ENCODE measurements at regions not wholly inside any gene's neighbourhood (a gene's known extent, or its start where the extent isn't known, plus 50 kb on each side); places are given as distances from the start of the nearest gene placed in this dataset.

DNA sequence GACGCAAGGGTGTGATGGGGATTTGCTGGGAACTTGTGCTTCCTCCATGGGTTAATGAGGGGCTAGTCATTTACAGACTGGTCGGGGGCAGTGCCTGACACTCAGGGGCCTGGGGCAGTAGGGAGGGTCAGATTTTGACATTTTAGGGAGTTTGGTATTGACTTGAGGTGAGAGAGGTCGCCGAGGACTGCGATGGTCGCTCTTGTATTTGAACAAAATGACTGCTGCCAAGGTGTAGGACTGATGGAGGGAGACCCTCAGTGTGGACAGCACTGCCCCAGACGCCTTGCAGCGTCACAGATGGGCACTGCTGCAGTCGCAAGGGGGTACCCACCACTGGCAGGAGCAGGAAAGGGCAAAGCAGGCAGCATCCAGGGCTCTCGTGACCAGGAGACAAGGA lies 182.9 kb downstream of the RTP5 start:
- FAIRE-seq = no peak
- 37% methylated on average over 10 of the region's 10 CpGs for WGBS (ENCODE audit: insufficient coverage, insufficient replicate concordance, low lambda C conversion rate, missing lambda C conversion rate)
- CTCF ChIA-PET = no interaction called here
- POLR2A ChIA-PET = no interaction called here
- Histone ChIP-seq H2AFZ (ENCODE audit: control insufficient read depth, low read depth, low read length) (no peak overlapping the region), H3K36me3 (ENCODE audit: control insufficient read depth in 2 of 2, insufficient read depth in 2 of 2, low read length in 1 of 2) (no peaks in the 10 kb centered on the region), H3K9me3 (replicated peaks; ENCODE audit: control insufficient read depth, insufficient read depth, low read length) (no peaks in the 10 kb centered on the region; the same call in 2 of the 3 replicates), H3K27me3 (replicated peaks in 1 of 2; ENCODE audit: control insufficient read depth in 2 of 2, insufficient read depth in 2 of 2, low read length in 1 of 2) (no peaks in the 10 kb centered on the region), H3K4me3 (no peak overlapping the region), H3K4me1 (ENCODE audit: control insufficient read depth, insufficient read depth, low read length) (no peaks in the 10 kb centered on the region), H4K20me1 (ENCODE audit: control insufficient read depth, insufficient read depth) (no peaks in the 10 kb centered on the region), H3K9ac (ENCODE audit: control insufficient read depth, insufficient read depth, low read length) (no peak overlapping the region), H3K27ac (ENCODE audit: control insufficient read depth, insufficient read depth) (no peak overlapping the region), H3K79me2 (ENCODE audit: control insufficient read depth, insufficient read depth, low read length) (no peaks in the 10 kb centered on the region), H3K4me2 (ENCODE audit: control insufficient read depth, insufficient read depth) (no peak overlapping the region)
- RAD21 ChIA-PET (ENCODE audit: unreplicated experiment) = no interaction called here
- no peak for DNase-seq (ENCODE audit: low read depth, low spot score)
- SMC1A ChIA-PET (ENCODE audit: uncharacterized antibody, unreplicated experiment) = no interaction called here
- BruUV-seq (replicated peaks) = no TSS peak
- no peak for ATAC-seq
- in situ Hi-C loops (cut with MboI) (no loop called here), intact Hi-C loops (cut with micrococcal nuclease; ENCODE audit: unreplicated experiment) (no loop called here)
- TF ChIP-seq, protein P1, sequence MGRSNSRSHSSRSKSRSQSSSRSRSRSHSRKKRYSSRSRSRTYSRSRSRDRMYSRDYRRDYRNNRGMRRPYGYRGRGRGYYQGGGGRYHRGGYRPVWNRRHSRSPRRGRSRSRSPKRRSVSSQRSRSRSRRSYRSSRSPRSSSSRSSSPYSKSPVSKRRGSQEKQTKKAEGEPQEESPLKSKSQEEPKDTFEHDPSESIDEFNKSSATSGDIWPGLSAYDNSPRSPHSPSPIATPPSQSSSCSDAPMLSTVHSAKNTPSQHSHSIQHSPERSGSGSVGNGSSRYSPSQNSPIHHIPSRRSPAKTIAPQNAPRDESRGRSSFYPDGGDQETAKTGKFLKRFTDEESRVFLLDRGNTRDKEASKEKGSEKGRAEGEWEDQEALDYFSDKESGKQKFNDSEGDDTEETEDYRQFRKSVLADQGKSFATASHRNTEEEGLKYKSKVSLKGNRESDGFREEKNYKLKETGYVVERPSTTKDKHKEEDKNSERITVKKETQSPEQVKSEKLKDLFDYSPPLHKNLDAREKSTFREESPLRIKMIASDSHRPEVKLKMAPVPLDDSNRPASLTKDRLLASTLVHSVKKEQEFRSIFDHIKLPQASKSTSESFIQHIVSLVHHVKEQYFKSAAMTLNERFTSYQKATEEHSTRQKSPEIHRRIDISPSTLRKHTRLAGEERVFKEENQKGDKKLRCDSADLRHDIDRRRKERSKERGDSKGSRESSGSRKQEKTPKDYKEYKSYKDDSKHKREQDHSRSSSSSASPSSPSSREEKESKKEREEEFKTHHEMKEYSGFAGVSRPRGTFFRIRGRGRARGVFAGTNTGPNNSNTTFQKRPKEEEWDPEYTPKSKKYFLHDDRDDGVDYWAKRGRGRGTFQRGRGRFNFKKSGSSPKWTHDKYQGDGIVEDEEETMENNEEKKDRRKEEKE (IDR thresholded peaks at IDR 0.05) = no peak
- TF ChIP-seq CHD1 (IDR thresholded peaks at IDR 0.05; ENCODE audit: low read depth, low read length) (no peak), RUNX3 (IDR thresholded peaks at IDR 0.05; ENCODE audit: low read length) (no peak), SMAD5 (IDR thresholded peaks at IDR 0.05; ENCODE audit: low read depth) (no peak), NBN (IDR thresholded peaks at IDR 0.05) (no peak), ETV6 (conservative IDR thresholded peaks at IDR 0.05 in 1 of 2, IDR thresholded peaks at IDR 0.05 in 1 of 2; ENCODE audit: borderline replicate concordance in 1 of 2, low read depth in 1 of 2) (no peak), PAX8 (IDR thresholded peaks at IDR 0.05) (no peak), ZZZ3 (IDR thresholded peaks at IDR 0.05; ENCODE audit: control insufficient read depth, insufficient read length, low read depth) (no peak), LARP7 (IDR thresholded peaks at IDR 0.05) (no peak), ZSCAN29 (IDR thresholded peaks at IDR 0.05) (no peak), STAT1 (conservative IDR thresholded peaks at IDR 0.05) (no peak)
- TF ChIP-seq, protein P2, sequence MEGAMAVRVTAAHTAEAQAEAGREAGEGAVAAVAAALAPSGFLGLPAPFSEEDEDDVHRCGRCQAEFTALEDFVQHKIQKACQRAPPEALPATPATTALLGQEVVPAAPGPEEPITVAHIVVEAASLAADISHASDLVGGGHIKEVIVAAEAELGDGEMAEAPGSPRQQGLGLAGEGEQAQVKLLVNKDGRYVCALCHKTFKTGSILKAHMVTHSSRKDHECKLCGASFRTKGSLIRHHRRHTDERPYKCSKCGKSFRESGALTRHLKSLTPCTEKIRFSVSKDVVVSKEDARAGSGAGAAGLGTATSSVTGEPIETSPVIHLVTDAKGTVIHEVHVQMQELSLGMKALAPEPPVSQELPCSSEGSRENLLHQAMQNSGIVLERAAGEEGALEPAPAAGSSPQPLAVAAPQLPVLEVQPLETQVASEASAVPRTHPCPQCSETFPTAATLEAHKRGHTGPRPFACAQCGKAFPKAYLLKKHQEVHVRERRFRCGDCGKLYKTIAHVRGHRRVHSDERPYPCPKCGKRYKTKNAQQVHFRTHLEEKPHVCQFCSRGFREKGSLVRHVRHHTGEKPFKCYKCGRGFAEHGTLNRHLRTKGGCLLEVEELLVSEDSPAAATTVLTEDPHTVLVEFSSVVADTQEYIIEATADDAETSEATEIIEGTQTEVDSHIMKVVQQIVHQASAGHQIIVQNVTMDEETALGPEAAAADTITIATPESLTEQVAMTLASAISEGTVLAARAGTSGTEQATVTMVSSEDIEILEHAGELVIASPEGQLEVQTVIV (IDR thresholded peaks at IDR 0.05; ENCODE audit: borderline replicate concordance, partially characterized antibody) = no peak
- TF ChIP-seq, protein P3, sequence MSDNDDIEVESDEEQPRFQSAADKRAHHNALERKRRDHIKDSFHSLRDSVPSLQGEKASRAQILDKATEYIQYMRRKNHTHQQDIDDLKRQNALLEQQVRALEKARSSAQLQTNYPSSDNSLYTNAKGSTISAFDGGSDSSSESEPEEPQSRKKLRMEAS (IDR thresholded peaks at IDR 0.05; ENCODE audit: low read depth, low read length) = no peak
- TF ChIP-seq, protein P4, sequence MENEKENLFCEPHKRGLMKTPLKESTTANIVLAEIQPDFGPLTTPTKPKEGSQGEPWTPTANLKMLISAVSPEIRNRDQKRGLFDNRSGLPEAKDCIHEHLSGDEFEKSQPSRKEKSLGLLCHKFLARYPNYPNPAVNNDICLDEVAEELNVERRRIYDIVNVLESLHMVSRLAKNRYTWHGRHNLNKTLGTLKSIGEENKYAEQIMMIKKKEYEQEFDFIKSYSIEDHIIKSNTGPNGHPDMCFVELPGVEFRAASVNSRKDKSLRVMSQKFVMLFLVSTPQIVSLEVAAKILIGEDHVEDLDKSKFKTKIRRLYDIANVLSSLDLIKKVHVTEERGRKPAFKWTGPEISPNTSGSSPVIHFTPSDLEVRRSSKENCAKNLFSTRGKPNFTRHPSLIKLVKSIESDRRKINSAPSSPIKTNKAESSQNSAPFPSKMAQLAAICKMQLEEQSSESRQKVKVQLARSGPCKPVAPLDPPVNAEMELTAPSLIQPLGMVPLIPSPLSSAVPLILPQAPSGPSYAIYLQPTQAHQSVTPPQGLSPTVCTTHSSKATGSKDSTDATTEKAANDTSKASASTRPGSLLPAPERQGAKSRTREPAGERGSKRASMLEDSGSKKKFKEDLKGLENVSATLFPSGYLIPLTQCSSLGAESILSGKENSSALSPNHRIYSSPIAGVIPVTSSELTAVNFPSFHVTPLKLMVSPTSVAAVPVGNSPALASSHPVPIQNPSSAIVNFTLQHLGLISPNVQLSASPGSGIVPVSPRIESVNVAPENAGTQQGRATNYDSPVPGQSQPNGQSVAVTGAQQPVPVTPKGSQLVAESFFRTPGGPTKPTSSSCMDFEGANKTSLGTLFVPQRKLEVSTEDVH (IDR thresholded peaks at IDR 0.05; ENCODE audit: low read depth, partially characterized antibody) = no peak
- TF ChIP-seq, protein P5, sequence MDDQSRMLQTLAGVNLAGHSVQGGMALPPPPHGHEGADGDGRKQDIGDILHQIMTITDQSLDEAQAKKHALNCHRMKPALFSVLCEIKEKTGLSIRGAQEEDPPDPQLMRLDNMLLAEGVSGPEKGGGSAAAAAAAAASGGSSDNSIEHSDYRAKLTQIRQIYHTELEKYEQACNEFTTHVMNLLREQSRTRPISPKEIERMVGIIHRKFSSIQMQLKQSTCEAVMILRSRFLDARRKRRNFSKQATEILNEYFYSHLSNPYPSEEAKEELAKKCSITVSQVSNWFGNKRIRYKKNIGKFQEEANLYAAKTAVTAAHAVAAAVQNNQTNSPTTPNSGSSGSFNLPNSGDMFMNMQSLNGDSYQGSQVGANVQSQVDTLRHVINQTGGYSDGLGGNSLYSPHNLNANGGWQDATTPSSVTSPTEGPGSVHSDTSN (IDR thresholded peaks at IDR 0.05; ENCODE audit: insufficient replicate concordance, low read depth, low read length) = no peak
